ENCODE measurements at regions not wholly inside any gene's neighbourhood (a gene's known extent, or its start where the extent isn't known, plus 50 kb on each side); places are given as distances from the start of the nearest gene placed in this dataset.
"Not testable (repeated sequence)": the region's sequence is repeated elsewhere in the genome, so short reads cannot be mapped to it uniquely, and the experiment has no call there.

- FAIRE-seq; dilution Hi-C loops (cut with MboI; ENCODE audit: extremely low pct_ligation_motif_present, low sequenced_read_pairs); H3K4me2 ChIP-seq (ENCODE audit: control insufficient read depth, extremely low read depth, insufficient read depth, low read depth, low read length); H4K20me1 ChIP-seq (ENCODE audit: control insufficient read depth, extremely low read depth, insufficient read depth, low read length); H3K27me3 ChIP-seq (ENCODE audit: control insufficient read depth, extremely low read depth, insufficient read depth, low read length); H3K4me3 ChIP-seq (ENCODE audit: control insufficient read depth in 2 of 3, extremely low read depth in 1 of 3, insufficient read depth in 2 of 3, low read depth in 1 of 3, low read length in 3 of 3); H3K9me1 ChIP-seq (ENCODE audit: control insufficient read depth, extremely low read depth, insufficient read depth, low read length); H2AFZ ChIP-seq (ENCODE audit: control insufficient read depth, low read length); DNase-seq (ENCODE audit: low read depth, low spot score); H3K27ac ChIP-seq (ENCODE audit: control insufficient read depth, insufficient read depth, low read length); H3K79me2 ChIP-seq (ENCODE audit: control insufficient read depth, insufficient read depth, low read length); H3K9me3 ChIP-seq (ENCODE audit: control insufficient read depth, low read depth, low read length); H3K9ac ChIP-seq (ENCODE audit: control insufficient read depth, extremely low read depth, insufficient read depth, low read length): not testable (repeated sequence)
- H3K36me3 ChIP-seq (ENCODE audit: control insufficient read depth in 2 of 2, extremely low read depth in 1 of 2, insufficient read depth in 2 of 2, low read length in 2 of 2): peaks cover 22 to 24% of the 10 kb centered on the region in 2 experiments
- peaks cover 11% of the 10 kb centered on the region for H3K4me1 ChIP-seq (ENCODE audit: control insufficient read depth, extremely low read depth, insufficient read depth, low read length)
Measured at GRCh38 chr7:149553991-149554390, 56.4 kb upstream of the ZNF746 start.

GRCh38 chr7:149552799-149553198 is 55.2 kb upstream of the ZNF746 start:
- H3K36me3 ChIP-seq (ENCODE audit: control insufficient read depth in 2 of 2, extremely low read depth in 1 of 2, insufficient read depth in 2 of 2, low read length in 2 of 2): peaks cover 26 to 31% of the 10 kb centered on the region in 2 experiments
- no peaks in the 10 kb centered on the region for H3K27me3 ChIP-seq (ENCODE audit: control insufficient read depth, extremely low read depth, insufficient read depth, low read length)
- no peak overlapping the region for H3K9ac ChIP-seq (ENCODE audit: control insufficient read depth, extremely low read depth, insufficient read depth, low read length)
- H3K9me3 ChIP-seq (ENCODE audit: control insufficient read depth, low read depth, low read length): no peaks in the 10 kb centered on the region
- dilution Hi-C loops (cut with MboI; ENCODE audit: extremely low pct_ligation_motif_present, low sequenced_read_pairs): no loop called here
- no peak for TF ChIP-seq CTCF (optimal IDR thresholded peaks at IDR 0.05 in 1 of 3, IDR thresholded peaks at IDR 0.05 in 1 of 3, conservative IDR thresholded peaks at IDR 0.05 in 1 of 3; ENCODE audit: extremely low read depth in 1 of 3, insufficient read depth in 2 of 3, low read length in 3 of 3)
- TF ChIP-seq EZH2 (IDR thresholded peaks at IDR 0.05; ENCODE audit: low read length): no peak
- H3K9me1 ChIP-seq (ENCODE audit: control insufficient read depth, extremely low read depth, insufficient read depth, low read length): no peaks in the 10 kb centered on the region
- no peak for DNase-seq (ENCODE audit: low read depth, low spot score)
- H4K20me1 ChIP-seq (ENCODE audit: control insufficient read depth, extremely low read depth, insufficient read depth, low read length): peaks cover under 1% of the 10 kb centered on the region
- H3K4me2 ChIP-seq (ENCODE audit: control insufficient read depth, extremely low read depth, insufficient read depth, low read depth, low read length): no peak overlapping the region
- no peak for FAIRE-seq
- H3K27ac ChIP-seq (ENCODE audit: control insufficient read depth, insufficient read depth, low read length): no peak overlapping the region
- no peak overlapping the region for H3K4me3 ChIP-seq (ENCODE audit: control insufficient read depth in 2 of 3, extremely low read depth in 1 of 3, insufficient read depth in 2 of 3, low read depth in 1 of 3, low read length in 3 of 3)
- no peaks in the 10 kb centered on the region for H3K4me1 ChIP-seq (ENCODE audit: control insufficient read depth, extremely low read depth, insufficient read depth, low read length)
- H3K79me2 ChIP-seq (ENCODE audit: control insufficient read depth, insufficient read depth, low read length): no peaks in the 10 kb centered on the region
- H2AFZ ChIP-seq (ENCODE audit: control insufficient read depth, low read length): no peak overlapping the region
